Sigmoid colon (tissue), 6 donors: ENCODE measurements at regions not wholly inside any gene's neighbourhood (a gene's known extent, or its start where the extent isn't known, plus 50 kb on each side); places are given as distances from the start of the nearest gene placed in this dataset.

Experiments
- DNase-seq: peaks from one replicate; pipeline ENCODE4 v3.0.0-alpha.2; 2019
- H3K27ac ChIP-seq, 4 donors: fragments of 200-600 bp; sonication (generic); one replicate each; pipeline ENCODE4 v1.5.1; 2016 to 2019; ENCODE audit warnings: mild to moderate bottlenecking in 1 of 4
- H3K27me3 ChIP-seq, 3 donors: fragments of 200-600 bp; sonication (generic); one replicate each; pipeline ENCODE4 v1.5.1; 2019; ENCODE audit warnings: mild to moderate bottlenecking in 1 of 3
- H3K36me3 ChIP-seq, 4 donors: fragments of 200-600 bp; sonication (generic); one replicate each; pipeline ENCODE4 v1.5.1; 2016 to 2019
- H3K4me1 ChIP-seq, 4 donors: fragments of 200-600 bp; sonication (generic); one replicate each; pipeline ENCODE4 v1.5.1; 2017 to 2019
- H3K4me3 ChIP-seq, 4 donors: fragments of 200-600 bp; sonication (generic); one replicate each; pipeline ENCODE4 v1.5.1; 2017 to 2019; ENCODE audit warnings: mild to moderate bottlenecking in 2 of 4, moderate library complexity in 1 of 4
- H3K9me3 ChIP-seq, 4 donors: fragments of 200-600 bp in 3 of 4; sonication (generic) in 3 of 4; one replicate each; pipeline versions ENCODE4 v1.5.1 to v1.6.1; 2013 to 2019
- EP300 ChIP-seq, 4 donors: sonication (generic); formaldehyde crosslinking; IDR thresholded peaks; one replicate each; pipeline ENCODE4 v1.6.1; 2017; ENCODE audit warnings: antibody characterized with exemption in 4 of 4
- POLR2A ChIP-seq, 2 donors: fragments of 450-650 bp; IDR thresholded peaks; one replicate each; pipeline ENCODE4 v1.6.1; 2016; ENCODE audit warnings: antibody characterized with exemption in 2 of 2, mild to moderate bottlenecking in 2 of 2, moderate library complexity in 2 of 2
- POLR2AphosphoS5 ChIP-seq, 4 donors: sonication (generic); formaldehyde crosslinking; IDR thresholded peaks; one replicate each; pipeline ENCODE4 v1.6.1; 2017; ENCODE audit warnings: antibody characterized with exemption in 4 of 4
- WGBS, 2 donors: extraction: QIAGEN DNeasy Blood & Tissue Kit; methylation state at CpG; one replicate each; pipeline ENCODE4 v1.1.7; 2013; 5-methylcytosine and 5-hydroxymethylcytosine counted together
- intact Hi-C: fragments of 100-400 bp; cut with DNase I; formaldehyde crosslinking; loops from one replicate; pipeline ENCODE4 v1.15.1; 2023
- TF ChIP-seq, protein P1 (sequence below), 4 experiments: fragments of 450-650 bp in 3 of 4; fragments of 200-600 bp in 1 of 4; IDR thresholded peaks; one replicate each; pipeline ENCODE4 v1.5.1; 2016 to 2019; ENCODE audit warnings: antibody characterized with exemption in 4 of 4, mild to moderate bottlenecking in 3 of 4, moderate library complexity in 2 of 4
- donor health status: healthy with polysubstance abuse.
- donor health status: healthy.

DNA sequence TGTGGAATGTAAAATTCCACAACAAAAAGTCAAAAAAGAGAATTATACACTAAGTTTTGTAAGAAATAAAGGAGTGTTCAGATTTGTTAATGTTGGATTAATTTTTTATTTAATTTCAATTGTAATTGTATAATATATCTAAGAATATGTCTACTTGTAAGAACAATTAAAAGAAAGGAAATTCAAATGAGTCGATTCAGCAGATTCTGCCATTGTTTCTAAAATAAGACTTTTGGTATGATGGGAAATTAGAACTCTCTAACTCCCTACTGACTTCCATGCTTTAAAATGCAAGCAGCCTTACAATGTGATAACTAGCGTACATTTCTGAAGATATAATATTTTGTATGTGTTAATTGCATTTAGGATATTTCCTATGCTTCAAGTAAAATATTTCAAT, 395.9 kb upstream of the ZNF717 start:
- WGBS, 2 donors = 75 to 80% methylated on average over 2 of the region's 2 CpGs
- intact Hi-C loops = no loop called here
- no peak for DNase-seq

DNA sequence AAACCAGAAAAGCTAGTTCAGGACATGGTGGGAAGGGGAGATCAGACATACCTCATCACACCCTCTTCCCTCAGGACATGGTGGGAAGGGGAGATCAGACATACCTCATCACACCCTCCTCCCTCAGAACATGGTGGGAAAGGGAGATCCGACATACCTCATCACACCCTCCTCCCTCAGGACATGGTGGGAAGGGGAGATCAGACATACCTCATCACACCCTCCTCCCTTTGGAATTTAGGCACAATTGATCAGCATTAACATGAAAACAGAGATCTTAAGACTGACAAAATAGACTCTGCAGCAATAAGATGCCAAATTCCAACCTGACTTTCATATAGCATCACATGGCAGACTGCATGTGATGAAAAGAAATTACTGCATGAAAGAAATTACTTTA, 412.7 kb upstream of the ZNF717 start:
- Histone ChIP-seq H3K27me3 (no peaks in the 10 kb centered on the region), H3K4me3 (no peak overlapping the region), H3K4me1 (no peaks in the 10 kb centered on the region), H3K36me3 (no peaks in the 10 kb centered on the region), H3K9me3 (no peaks in the 10 kb centered on the region), H3K27ac (no peak overlapping the region)
- intact Hi-C loops = no loop called here
- TF ChIP-seq EP300 (IDR thresholded peaks at IDR 0.05) (no peak), POLR2A (IDR thresholded peaks at IDR 0.05) (no peak), POLR2AphosphoS5 (IDR thresholded peaks at IDR 0.05) (no peak)
- TF ChIP-seq, protein P1, sequence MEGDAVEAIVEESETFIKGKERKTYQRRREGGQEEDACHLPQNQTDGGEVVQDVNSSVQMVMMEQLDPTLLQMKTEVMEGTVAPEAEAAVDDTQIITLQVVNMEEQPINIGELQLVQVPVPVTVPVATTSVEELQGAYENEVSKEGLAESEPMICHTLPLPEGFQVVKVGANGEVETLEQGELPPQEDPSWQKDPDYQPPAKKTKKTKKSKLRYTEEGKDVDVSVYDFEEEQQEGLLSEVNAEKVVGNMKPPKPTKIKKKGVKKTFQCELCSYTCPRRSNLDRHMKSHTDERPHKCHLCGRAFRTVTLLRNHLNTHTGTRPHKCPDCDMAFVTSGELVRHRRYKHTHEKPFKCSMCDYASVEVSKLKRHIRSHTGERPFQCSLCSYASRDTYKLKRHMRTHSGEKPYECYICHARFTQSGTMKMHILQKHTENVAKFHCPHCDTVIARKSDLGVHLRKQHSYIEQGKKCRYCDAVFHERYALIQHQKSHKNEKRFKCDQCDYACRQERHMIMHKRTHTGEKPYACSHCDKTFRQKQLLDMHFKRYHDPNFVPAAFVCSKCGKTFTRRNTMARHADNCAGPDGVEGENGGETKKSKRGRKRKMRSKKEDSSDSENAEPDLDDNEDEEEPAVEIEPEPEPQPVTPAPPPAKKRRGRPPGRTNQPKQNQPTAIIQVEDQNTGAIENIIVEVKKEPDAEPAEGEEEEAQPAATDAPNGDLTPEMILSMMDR (IDR thresholded peaks at IDR 0.05) = no peak
- no peak for DNase-seq
- WGBS, 2 donors = 81 to 83% methylated on average over 1 of the region's 1 CpG

More for the DNA sequence above, 395.9 kb upstream of the ZNF717 start:
- Histone ChIP-seq H3K4me3 (no peak overlapping the region), H3K9me3 (peaks cover 0 to 2% (median 0%) of the 10 kb centered on the region in 4 donors), H3K27me3 (no peaks in the 10 kb centered on the region), H3K27ac (no peak overlapping the region), H3K4me1 (no peaks in the 10 kb centered on the region), H3K36me3 (no peaks in the 10 kb centered on the region)
- TF ChIP-seq POLR2A (IDR thresholded peaks at IDR 0.05) (no peak), EP300 (IDR thresholded peaks at IDR 0.05) (no peak), POLR2AphosphoS5 (IDR thresholded peaks at IDR 0.05) (no peak)
- TF ChIP-seq, protein P1 (IDR thresholded peaks at IDR 0.05) = no peak

DNA sequence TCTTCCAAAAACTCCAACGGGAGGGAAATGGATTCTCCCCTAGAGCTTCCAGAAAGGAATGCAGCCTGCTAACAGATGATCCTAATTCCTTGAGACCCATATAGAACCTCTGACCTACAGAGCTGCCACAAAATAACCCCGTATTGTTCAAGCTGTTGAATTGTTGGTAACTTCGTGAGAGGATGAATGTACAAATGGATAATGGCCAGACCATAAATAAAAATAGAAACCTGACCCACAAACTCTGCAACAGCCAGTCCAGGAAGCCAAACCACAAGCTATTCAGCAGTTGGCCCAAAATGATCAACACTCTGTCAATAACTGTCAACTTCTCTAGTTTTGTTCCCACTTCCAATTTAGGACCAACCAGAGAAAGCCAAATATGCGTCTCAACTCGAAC, 414.0 kb upstream of the ZNF717 start:
- WGBS, 2 donors = 52 to 72% methylated on average over 5 of the region's 5 CpGs
- DNase-seq = no peak

DNA sequence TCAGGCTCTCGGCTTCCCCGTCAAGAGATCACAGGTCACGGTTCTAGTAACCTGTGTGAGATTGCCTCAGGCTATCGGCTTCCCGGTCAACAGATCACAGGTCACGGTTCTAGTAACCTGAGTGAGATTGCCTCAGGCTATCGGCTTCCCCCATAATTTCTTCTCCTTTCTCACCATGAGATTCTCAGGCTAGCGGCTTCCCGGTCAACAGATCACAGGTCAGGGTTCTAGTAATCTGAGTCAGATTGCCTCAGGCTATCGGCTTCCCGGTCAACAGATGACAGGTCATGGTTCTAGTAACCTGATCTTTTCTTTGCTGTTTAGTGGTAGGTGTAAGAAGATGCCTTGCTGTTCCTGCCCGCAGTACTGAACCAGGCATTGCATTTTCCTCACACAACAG, 418.2 kb upstream of the ZNF717 start:
- WGBS, 2 donors = 84 to 85% methylated on average over 12 of the region's 12 CpGs
- no peak for DNase-seq
- intact Hi-C loops = no loop called here
- Histone ChIP-seq H3K27ac (no peak overlapping the region), H3K27me3 (no peaks in the 10 kb centered on the region), H3K36me3 (no peaks in the 10 kb centered on the region), H3K4me3 (no peak overlapping the region), H3K9me3 (no peaks in the 10 kb centered on the region), H3K4me1 (no peaks in the 10 kb centered on the region)
- TF ChIP-seq, protein P1 (IDR thresholded peaks at IDR 0.05) = no peak
- no peak for TF ChIP-seq EP300 (IDR thresholded peaks at IDR 0.05)
- TF ChIP-seq POLR2AphosphoS5 (IDR thresholded peaks at IDR 0.05) = no peak

More for the DNA sequence above, 414.0 kb upstream of the ZNF717 start:
- no peaks in the 10 kb centered on the region for H3K9me3 ChIP-seq
- no peak for TF ChIP-seq EP300 (IDR thresholded peaks at IDR 0.05)
- H3K27ac ChIP-seq = no peak overlapping the region
- H3K27me3 ChIP-seq = no peaks in the 10 kb centered on the region
- no peak overlapping the region for H3K4me3 ChIP-seq
- no peaks in the 10 kb centered on the region for H3K36me3 ChIP-seq
- no peaks in the 10 kb centered on the region for H3K4me1 ChIP-seq
- intact Hi-C loops = no loop called here

DNA sequence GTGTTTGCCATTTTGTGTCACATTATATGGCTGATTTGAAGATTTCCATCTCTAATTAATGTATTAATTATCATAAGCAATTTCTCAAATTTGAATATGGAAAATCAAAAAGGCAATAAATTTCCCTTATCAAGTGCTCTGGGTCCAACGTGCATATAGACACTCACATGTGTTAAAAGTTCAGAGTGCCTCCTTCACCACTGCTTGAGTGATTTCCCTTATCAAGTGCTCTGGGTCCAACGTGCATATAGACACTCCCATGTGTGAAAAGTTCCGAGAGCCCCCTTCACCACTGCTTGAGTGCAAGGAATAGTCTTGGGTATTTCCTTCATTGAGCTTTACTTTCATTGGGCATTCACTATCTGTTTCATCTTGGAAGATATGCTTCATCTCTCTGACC, 421.0 kb upstream of the ZNF717 start:
- no peaks in the 10 kb centered on the region for H3K27me3 ChIP-seq
- H3K9me3 ChIP-seq = no peaks in the 10 kb centered on the region
- DNase-seq = no peak
- H3K27ac ChIP-seq = no peak overlapping the region
- H3K36me3 ChIP-seq = no peaks in the 10 kb centered on the region
- 56 to 74% methylated on average over 3 of the region's 3 CpGs for WGBS, 2 donors
- H3K4me3 ChIP-seq = no peak overlapping the region
- no peaks in the 10 kb centered on the region for H3K4me1 ChIP-seq
- intact Hi-C loops = no loop called here
- TF ChIP-seq POLR2A (IDR thresholded peaks at IDR 0.05) (no peak), EP300 (IDR thresholded peaks at IDR 0.05) (no peak), POLR2AphosphoS5 (IDR thresholded peaks at IDR 0.05) (no peak)
- TF ChIP-seq, protein P1 (IDR thresholded peaks at IDR 0.05) = no peak
